ENCODE measurements at regions not wholly inside any gene's neighbourhood (a gene's known extent, or its start where the extent isn't known, plus 50 kb on each side); places are given as distances from the start of the nearest gene placed in this dataset.

GRCh38 chr10:28410420-28411135 is 107.7 kb upstream of the MPP7 start:
- TF ChIP-seq MEIS1 (CRISPR knock-in tag; IDR thresholded peaks at IDR 0.05; ENCODE audit: borderline replicate concordance) (no peak), ELK4 (IDR thresholded peaks at IDR 0.05; ENCODE audit: borderline replicate concordance, low read depth, low read length) (no peak), PRDM10 (tag by site-specific recombination; IDR thresholded peaks at IDR 0.05) (peak; percentile 65), ZNF76 (tag by site-specific recombination; IDR thresholded peaks at IDR 0.05; ENCODE audit: borderline replicate concordance, low read depth) (no peak)
- H3K36me3 ChIP-seq (ENCODE audit: control insufficient read depth in 2 of 2, insufficient read depth in 1 of 2, low read length in 2 of 2) = no peaks in the 10 kb centered on the region
- peaks cover 5% of the 10 kb centered on the region; the same call in 1 of the 2 replicates for H3K4me1 ChIP-seq (ENCODE audit: control insufficient read depth, insufficient read depth, low read length)
- H3K27ac ChIP-seq (ENCODE audit: extremely low read depth, low read depth, low read length) = no peak overlapping the region
- no peaks in the 10 kb centered on the region; the same call in 1 of the 2 replicates for H3K9me3 ChIP-seq (ENCODE audit: control insufficient read depth, insufficient read depth, low read depth, low read length)
- POLR2A ChIA-PET = no interaction called here
- CTCF ChIA-PET = interaction anchor here (0.6 to 2.0 kb wide), 10 partner anchors 9 to 829 kb away, joined by 3 to 6 read pairs (median 3); no protein-coding TSS in a partner anchor
- no peak overlapping the region for H3K4me3 ChIP-seq (ENCODE audit: low read depth, low read length)

- Histone ChIP-seq H3K36me3 (ENCODE audit: control insufficient read depth in 2 of 2, insufficient read depth in 1 of 2, low read length in 2 of 2) (no peaks in the 10 kb centered on the region), H3K4me3 (ENCODE audit: low read depth, low read length) (no peak overlapping the region), H3K9me3 (ENCODE audit: control insufficient read depth, insufficient read depth, low read depth, low read length) (no peaks in the 10 kb centered on the region; the same call in 1 of the 2 replicates), H3K27ac (ENCODE audit: extremely low read depth, low read depth, low read length) (no peak overlapping the region), H3K4me1 (ENCODE audit: control insufficient read depth, insufficient read depth, low read length) (peaks cover 5% of the 10 kb centered on the region; the same call in 1 of the 2 replicates)
- ChIA-PET POLR2A (no interaction called here), CTCF (interaction anchor here (0.6 to 1.6 kb wide), 3 partner anchors 17 to 19 kb away, joined by 3 to 6 read pairs (median 3); no protein-coding TSS in a partner anchor)
- TF ChIP-seq ZNF837 (tag by site-specific recombination; IDR thresholded peaks at IDR 0.05) = no peak
- no peak for TF ChIP-seq ZFHX2 (tag by site-specific recombination; conservative IDR thresholded peaks at IDR 0.05)
- no peak for TF ChIP-seq ZNF701 (tag by site-specific recombination; IDR thresholded peaks at IDR 0.05)
These were observed 108.2 kb upstream of the MPP7 start for GRCh38 chr10:28411136-28411460.

GRCh38 chr10:28411648-28412047 is 108.8 kb upstream of the MPP7 start:
- CTCF ChIA-PET = interaction anchor here (0.6 to 1.6 kb wide), 4 partner anchors 16 to 170 kb away, joined by 3 to 6 read pairs (median 3); no protein-coding TSS in a partner anchor
- H3K36me3 ChIP-seq (ENCODE audit: control insufficient read depth in 2 of 2, insufficient read depth in 1 of 2, low read length in 2 of 2) = no peaks in the 10 kb centered on the region
- peaks cover 5% of the 10 kb centered on the region; the same call in 1 of the 2 replicates for H3K4me1 ChIP-seq (ENCODE audit: control insufficient read depth, insufficient read depth, low read length)
- POLR2A ChIA-PET = no interaction called here
- H3K27ac ChIP-seq (ENCODE audit: extremely low read depth, low read depth, low read length) = no peak overlapping the region
- H3K4me3 ChIP-seq (ENCODE audit: low read depth, low read length) = no peak overlapping the region
- H3K9me3 ChIP-seq (ENCODE audit: control insufficient read depth, insufficient read depth, low read depth, low read length) = no peaks in the 10 kb centered on the region; the same call in 1 of the 2 replicates
- TF ChIP-seq PRDM1 (tag by site-specific recombination; IDR thresholded peaks at IDR 0.05) (no peak), ZNF175 (tag by site-specific recombination; IDR thresholded peaks at IDR 0.05) (no peak), ELK4 (IDR thresholded peaks at IDR 0.05; ENCODE audit: borderline replicate concordance, low read depth, low read length) (no peak), KLF1 (tag by site-specific recombination; IDR thresholded peaks at IDR 0.05) (peak; percentile 53), ZNF24 (tag by site-specific recombination; IDR thresholded peaks at IDR 0.05) (no peak), ZNF777 (tag by site-specific recombination; IDR thresholded peaks at IDR 0.05; ENCODE audit: borderline replicate concordance) (no peak), ZNF629 (tag by site-specific recombination; IDR thresholded peaks at IDR 0.05) (peak; percentile 34; the same call in 1 of the 2 replicates), KLF10 (tag by site-specific recombination; IDR thresholded peaks at IDR 0.05) (no peak), ZNF37A (tag by site-specific recombination; IDR thresholded peaks at IDR 0.05) (no peak), INSM2 (tag by site-specific recombination; IDR thresholded peaks at IDR 0.05) (no peak), ZNF416 (tag by site-specific recombination; IDR thresholded peaks at IDR 0.05) (no peak), ZNF785 (tag by site-specific recombination; IDR thresholded peaks at IDR 0.05) (no peak), ZFHX2 (tag by site-specific recombination; conservative IDR thresholded peaks at IDR 0.05) (no peak), PBX3 (CRISPR knock-in tag; IDR thresholded peaks at IDR 0.05) (no peak), ZNF202 (tag by site-specific recombination; IDR thresholded peaks at IDR 0.05; ENCODE audit: borderline replicate concordance) (no peak)

Measured in HEK293 (cell line).